ENCODE measurements at regions not wholly inside any gene's neighbourhood (a gene's known extent, or its start where the extent isn't known, plus 50 kb on each side); places are given as distances from the start of the nearest gene placed in this dataset.
"Not testable (repeated sequence)": the region's sequence is repeated elsewhere in the genome, so short reads cannot be mapped to it uniquely, and the experiment has no call there.

DNA sequence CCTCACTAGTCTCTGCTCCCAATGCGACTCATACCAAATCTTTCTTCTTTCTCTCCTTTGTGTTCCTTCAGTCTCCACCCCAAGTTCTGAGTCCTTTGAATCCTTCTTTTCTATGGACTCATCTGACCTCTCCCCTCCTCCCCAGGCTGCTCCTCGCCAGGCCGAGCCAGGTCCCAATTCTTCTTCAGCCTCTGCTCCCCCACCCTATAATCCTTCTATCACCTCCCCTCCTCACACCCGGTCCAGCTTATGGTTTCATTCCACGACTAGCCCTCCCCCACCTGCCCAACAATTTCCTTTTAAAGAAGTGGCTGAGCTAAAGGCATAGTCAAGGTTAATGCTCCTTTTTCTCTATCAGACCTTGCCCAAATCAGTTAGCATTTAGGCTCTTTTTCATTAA lies 518.5 kb downstream of the MATN1 start:
- ATAC-seq (ENCODE audit: low FRiP score); H3K9me3 ChIP-seq (ENCODE audit: control insufficient read depth, low read length); H3K27me3 ChIP-seq (ENCODE audit: control insufficient read depth in 1 of 2, insufficient read depth in 2 of 2, low read length in 1 of 2); H3K27ac ChIP-seq (ENCODE audit: low read depth in 1 of 2, low read length in 2 of 2); H3K4me3 ChIP-seq (ENCODE audit: low read length in 2 of 2); H3K36me3 ChIP-seq (ENCODE audit: control insufficient read depth in 1 of 2, insufficient read depth in 2 of 2, low read length in 1 of 2); H3K4me1 ChIP-seq (ENCODE audit: control insufficient read depth in 1 of 2, insufficient read depth in 2 of 2, low read length in 2 of 2); DNase-seq; intact Hi-C loops (cut with DNase I): not testable (repeated sequence)
- WGBS, 2 donors, result 61 to 64% methylated on average over 5 of the region's 5 CpGs

DNA sequence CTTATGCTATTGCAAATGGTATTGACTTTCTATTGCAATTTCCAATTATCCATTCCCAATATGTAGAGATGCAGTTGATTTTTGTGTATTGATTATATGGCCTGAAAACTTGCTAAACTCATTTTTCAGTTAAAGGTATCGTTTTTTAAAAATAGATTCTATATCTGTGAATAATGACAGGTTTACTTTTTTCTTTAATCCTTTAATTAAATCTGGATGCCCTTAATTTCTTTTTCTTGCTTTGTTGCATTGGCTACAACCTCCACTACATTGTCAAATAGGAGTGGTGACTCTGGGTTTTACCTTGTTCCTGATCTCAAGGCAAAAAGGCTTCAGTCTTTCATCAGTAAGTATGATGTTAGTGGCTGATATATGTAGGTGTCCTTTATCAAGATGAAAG lies 522.4 kb downstream of the MATN1 start:
- DNase-seq, result no peak
- intact Hi-C loops (cut with DNase I), result no loop called here
- no peaks in the 10 kb centered on the region for H3K4me1 ChIP-seq (ENCODE audit: control insufficient read depth in 1 of 2, insufficient read depth in 2 of 2, low read length in 2 of 2)
- no peaks in the 10 kb centered on the region for H3K9me3 ChIP-seq (ENCODE audit: control insufficient read depth, low read length)
- no peaks in the 10 kb centered on the region for H3K27me3 ChIP-seq (ENCODE audit: control insufficient read depth in 1 of 2, insufficient read depth in 2 of 2, low read length in 1 of 2)
- WGBS, 2 donors, result 67 to 79% methylated on average over 1 of the region's 1 CpG
- H3K4me3 ChIP-seq (ENCODE audit: low read length in 2 of 2), result no peak overlapping the region
- no peak overlapping the region for H3K27ac ChIP-seq (ENCODE audit: low read depth in 1 of 2, low read length in 2 of 2)
- no peaks in the 10 kb centered on the region for H3K36me3 ChIP-seq (ENCODE audit: control insufficient read depth in 1 of 2, insufficient read depth in 2 of 2, low read length in 1 of 2)
- ATAC-seq (ENCODE audit: low FRiP score), result no peak

DNA sequence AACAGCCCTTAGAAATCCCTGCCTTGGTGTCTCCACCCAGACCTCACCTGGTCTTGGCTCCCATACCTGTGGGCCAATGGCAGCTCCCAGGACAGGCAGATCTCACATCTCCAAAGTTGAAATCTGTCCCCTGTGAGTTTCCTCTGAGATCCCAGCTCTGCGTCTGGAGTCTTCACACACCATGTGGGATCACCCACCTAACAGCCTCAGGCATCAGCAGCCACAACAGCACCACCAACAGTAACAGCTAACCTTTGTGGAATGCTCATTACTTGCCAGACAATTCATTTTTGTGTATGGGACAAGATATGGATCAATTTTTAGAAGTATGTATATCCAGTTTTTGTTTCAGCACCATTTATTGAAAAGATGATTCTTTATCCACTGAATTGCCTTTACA lies 523.2 kb downstream of the MATN1 start:
- ATAC-seq (ENCODE audit: low FRiP score) (no peak), DNase-seq (no peak)
- H3K27ac ChIP-seq (ENCODE audit: low read depth in 1 of 2, low read length in 2 of 2), result no peak overlapping the region
- intact Hi-C loops (cut with DNase I), result no loop called here
- WGBS, 2 donors, result 89 to 100% methylated on average over 1 of the region's 1 CpG
- no peaks in the 10 kb centered on the region for H3K36me3 ChIP-seq (ENCODE audit: control insufficient read depth in 1 of 2, insufficient read depth in 2 of 2, low read length in 1 of 2)
- no peaks in the 10 kb centered on the region for H3K4me1 ChIP-seq (ENCODE audit: control insufficient read depth in 1 of 2, insufficient read depth in 2 of 2, low read length in 2 of 2)
- no peaks in the 10 kb centered on the region for H3K9me3 ChIP-seq (ENCODE audit: control insufficient read depth, low read length)
- H3K27me3 ChIP-seq (ENCODE audit: control insufficient read depth in 1 of 2, insufficient read depth in 2 of 2, low read length in 1 of 2), result no peaks in the 10 kb centered on the region
- no peak overlapping the region for H3K4me3 ChIP-seq (ENCODE audit: low read length in 2 of 2)

DNA sequence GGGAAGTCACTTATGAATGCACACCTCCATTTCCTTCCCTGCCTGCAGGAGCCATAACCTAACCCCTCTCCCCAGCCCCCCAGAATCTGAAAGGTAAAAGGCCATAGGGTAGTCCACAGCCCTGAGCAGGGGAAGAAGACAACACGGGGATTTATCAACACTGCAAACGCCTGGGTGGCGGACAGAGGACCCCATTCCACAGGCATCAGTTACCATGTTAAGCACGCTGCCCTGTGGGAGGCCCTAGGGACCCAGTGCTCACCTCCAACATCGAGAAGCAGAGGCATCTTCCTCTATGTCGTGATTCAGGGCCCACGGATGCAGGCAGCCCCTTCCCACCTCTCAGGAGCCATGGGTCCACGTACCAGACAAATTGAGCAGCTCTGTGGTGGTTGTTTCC lies 523.8 kb downstream of the MATN1 start:
- Histone ChIP-seq H3K9me3 (ENCODE audit: control insufficient read depth, low read length) (no peaks in the 10 kb centered on the region), H3K36me3 (ENCODE audit: control insufficient read depth in 1 of 2, insufficient read depth in 2 of 2, low read length in 1 of 2) (no peaks in the 10 kb centered on the region), H3K27ac (ENCODE audit: low read depth in 1 of 2, low read length in 2 of 2) (no peak overlapping the region), H3K27me3 (ENCODE audit: control insufficient read depth in 1 of 2, insufficient read depth in 2 of 2, low read length in 1 of 2) (no peaks in the 10 kb centered on the region), H3K4me3 (ENCODE audit: low read length in 2 of 2) (no peak overlapping the region), H3K4me1 (ENCODE audit: control insufficient read depth in 1 of 2, insufficient read depth in 2 of 2, low read length in 2 of 2) (no peaks in the 10 kb centered on the region)
- no peak for ATAC-seq (ENCODE audit: low FRiP score)
- intact Hi-C loops (cut with DNase I), result no loop called here
- no peak for DNase-seq
- 87 to 92% methylated on average over 8 of the region's 8 CpGs for WGBS, 2 donors

DNA sequence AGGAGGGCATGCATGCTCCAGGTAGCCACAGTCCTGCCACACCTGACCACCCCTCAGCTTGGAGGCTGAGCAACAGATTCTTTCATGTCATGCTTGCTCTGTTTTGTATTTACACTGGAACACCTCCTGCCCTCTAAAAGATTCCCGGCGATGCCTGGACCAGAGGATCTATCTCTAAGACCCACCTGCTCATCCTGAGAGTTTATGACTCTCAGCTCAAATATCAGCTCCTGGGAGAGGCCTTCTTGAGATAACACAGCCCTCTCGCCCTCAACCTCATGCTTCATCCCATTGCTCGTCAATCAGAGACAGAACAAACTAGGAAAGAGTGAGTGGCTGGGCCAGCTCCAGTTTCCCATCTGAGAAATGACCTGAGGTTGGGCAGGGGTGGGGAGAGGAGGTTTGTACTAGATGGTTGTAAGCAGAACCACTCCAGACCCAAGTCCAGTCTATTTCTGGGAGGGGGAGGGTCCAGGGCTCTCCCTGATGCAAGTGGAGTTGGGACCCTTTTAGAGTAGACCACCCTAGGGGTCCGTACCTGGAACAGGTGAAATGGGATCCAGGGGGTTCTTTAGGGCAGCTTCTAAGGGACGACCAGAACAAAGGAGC lies 524.5 kb downstream of the MATN1 start:
- Histone ChIP-seq H3K27me3 (ENCODE audit: control insufficient read depth in 1 of 2, insufficient read depth in 2 of 2, low read length in 1 of 2) (no peaks in the 10 kb centered on the region), H3K9me3 (ENCODE audit: control insufficient read depth, low read length) (no peaks in the 10 kb centered on the region), H3K27ac (ENCODE audit: low read depth in 1 of 2, low read length in 2 of 2) (no peak overlapping the region), H3K4me1 (ENCODE audit: control insufficient read depth in 1 of 2, insufficient read depth in 2 of 2, low read length in 2 of 2) (no peaks in the 10 kb centered on the region), H3K4me3 (ENCODE audit: low read length in 2 of 2) (no peak overlapping the region), H3K36me3 (ENCODE audit: control insufficient read depth in 1 of 2, insufficient read depth in 2 of 2, low read length in 1 of 2) (no peaks in the 10 kb centered on the region)
- DNase-seq, result no peak
- no peak for ATAC-seq (ENCODE audit: low FRiP score)
- WGBS, 2 donors, result 84 to 88% methylated on average over 6 of the region's 6 CpGs
- intact Hi-C loops (cut with DNase I), result no loop called here

DNA sequence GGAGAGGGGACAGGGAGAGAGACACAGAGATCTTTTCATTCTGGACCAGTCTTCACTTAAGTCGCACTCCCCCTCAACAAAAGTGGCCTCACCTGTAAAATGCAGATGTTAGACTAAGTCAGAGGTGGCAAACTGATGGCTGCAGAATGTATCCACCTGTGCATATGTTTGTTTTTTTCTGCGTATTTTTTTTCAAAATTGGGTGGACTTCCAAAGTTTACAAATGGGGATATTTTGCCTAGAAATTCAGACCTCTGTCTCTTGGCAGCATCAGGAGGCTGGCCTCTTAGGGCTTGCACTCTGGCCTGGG lies 525.0 kb downstream of the MATN1 start:
- Histone ChIP-seq H3K4me3 (ENCODE audit: low read length in 2 of 2) (no peak overlapping the region), H3K27me3 (ENCODE audit: control insufficient read depth in 1 of 2, insufficient read depth in 2 of 2, low read length in 1 of 2) (no peaks in the 10 kb centered on the region), H3K4me1 (ENCODE audit: control insufficient read depth in 1 of 2, insufficient read depth in 2 of 2, low read length in 2 of 2) (no peaks in the 10 kb centered on the region), H3K9me3 (ENCODE audit: control insufficient read depth, low read length) (no peaks in the 10 kb centered on the region), H3K27ac (ENCODE audit: low read depth in 1 of 2, low read length in 2 of 2) (no peak overlapping the region), H3K36me3 (ENCODE audit: control insufficient read depth in 1 of 2, insufficient read depth in 2 of 2, low read length in 1 of 2) (no peaks in the 10 kb centered on the region)
- ATAC-seq (ENCODE audit: low FRiP score), result no peak
- 88 to 93% methylated on average over 2 of the region's 2 CpGs for WGBS, 2 donors
- DNase-seq, result no peak
- intact Hi-C loops (cut with DNase I), result no loop called here

DNA sequence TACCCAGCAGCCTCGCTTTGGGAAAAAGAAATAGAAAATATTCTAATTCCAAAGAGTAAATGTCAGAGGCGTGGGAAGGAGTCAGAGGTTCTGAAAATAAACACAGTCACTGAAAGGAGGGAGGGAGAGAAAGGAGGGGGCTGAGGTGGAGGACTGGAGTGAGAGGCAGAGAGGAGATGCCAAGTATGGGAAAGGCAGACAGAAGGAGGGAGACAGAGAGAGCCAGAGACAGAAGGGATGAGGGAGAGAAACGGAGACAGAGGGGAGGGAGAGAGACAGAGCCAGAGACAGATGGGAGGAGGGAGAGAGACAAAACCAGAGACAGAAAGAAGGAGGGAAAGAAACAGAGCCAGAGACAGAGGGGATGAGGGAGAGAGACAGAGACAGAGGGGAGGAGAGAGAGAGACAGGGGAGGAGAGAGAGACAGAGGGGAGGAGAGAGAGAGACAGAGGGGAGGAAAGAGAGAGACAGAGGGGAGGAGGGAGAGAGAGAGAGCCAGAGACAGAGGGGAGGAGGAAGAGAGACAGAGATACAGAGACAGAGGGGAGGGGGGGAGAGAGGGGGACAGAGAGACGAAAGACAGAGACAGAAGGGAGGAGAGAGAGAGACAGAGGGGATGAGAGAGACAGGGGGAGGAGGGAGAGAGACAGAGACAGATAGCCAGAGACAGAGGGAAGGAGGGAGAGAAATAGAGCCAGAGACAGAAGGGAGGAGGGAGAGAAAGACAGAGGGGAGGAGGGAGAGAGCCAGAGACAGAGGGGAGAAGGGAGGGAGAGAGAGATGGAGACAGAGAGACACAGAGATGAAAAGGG lies 525.5 kb downstream of the MATN1 start:
- intact Hi-C loops (cut with DNase I), result no loop called here
- no peaks in the 10 kb centered on the region for H3K9me3 ChIP-seq (ENCODE audit: control insufficient read depth, low read length)
- 9 to 11% methylated on average over 4 of the region's 4 CpGs for WGBS, 2 donors
- no peak overlapping the region for H3K27ac ChIP-seq (ENCODE audit: low read depth in 1 of 2, low read length in 2 of 2)
- no peak for DNase-seq
- ATAC-seq (ENCODE audit: low FRiP score), result no peak
- no peaks in the 10 kb centered on the region for H3K4me1 ChIP-seq (ENCODE audit: control insufficient read depth in 1 of 2, insufficient read depth in 2 of 2, low read length in 2 of 2)
- H3K27me3 ChIP-seq (ENCODE audit: control insufficient read depth in 1 of 2, insufficient read depth in 2 of 2, low read length in 1 of 2), result no peaks in the 10 kb centered on the region
- H3K4me3 ChIP-seq (ENCODE audit: low read length in 2 of 2), result no peak overlapping the region
- no peaks in the 10 kb centered on the region for H3K36me3 ChIP-seq (ENCODE audit: control insufficient read depth in 1 of 2, insufficient read depth in 2 of 2, low read length in 1 of 2)

DNA sequence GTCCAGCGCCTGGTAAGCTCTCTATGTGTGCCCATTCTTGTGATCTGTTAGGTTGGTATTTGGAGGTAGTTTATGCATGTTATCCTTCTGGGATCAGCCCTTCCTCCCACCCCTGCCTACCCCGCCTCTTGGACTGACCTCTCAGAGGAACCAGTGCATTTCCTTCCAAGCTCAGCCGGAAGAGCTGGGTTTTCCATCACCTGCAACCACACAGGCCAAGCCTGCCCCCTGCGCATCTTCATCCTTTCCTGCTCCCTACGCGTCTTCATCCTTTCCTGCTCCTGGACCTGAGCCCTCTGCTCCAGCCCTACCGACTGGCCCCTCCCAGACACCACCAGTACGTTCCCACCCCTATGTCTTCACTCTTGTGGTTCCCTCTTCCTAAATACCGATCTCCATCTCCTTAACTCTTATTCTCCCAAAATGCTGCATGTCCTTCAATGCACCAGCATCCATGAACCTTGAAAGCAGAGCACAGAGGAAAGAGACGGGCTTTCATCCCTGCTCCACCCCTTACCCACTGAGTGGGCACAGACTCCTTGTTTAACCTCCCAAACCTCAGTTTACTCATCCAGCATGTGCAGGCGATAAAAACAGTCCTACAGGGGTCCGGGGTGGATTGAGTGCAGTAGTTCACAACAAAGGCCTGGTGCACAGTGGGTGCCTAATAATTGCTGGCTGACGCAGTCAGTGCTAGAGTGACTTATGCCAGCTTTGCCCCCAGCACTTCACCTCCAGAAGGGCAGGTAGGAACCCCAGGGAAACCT lies 526.3 kb downstream of the MATN1 start:
- Histone ChIP-seq H3K27ac (ENCODE audit: low read depth in 1 of 2, low read length in 2 of 2) (no peak overlapping the region), H3K36me3 (ENCODE audit: control insufficient read depth in 1 of 2, insufficient read depth in 2 of 2, low read length in 1 of 2) (no peaks in the 10 kb centered on the region), H3K4me3 (ENCODE audit: low read length in 2 of 2) (no peak overlapping the region), H3K4me1 (ENCODE audit: control insufficient read depth in 1 of 2, insufficient read depth in 2 of 2, low read length in 2 of 2) (no peaks in the 10 kb centered on the region), H3K27me3 (ENCODE audit: control insufficient read depth in 1 of 2, insufficient read depth in 2 of 2, low read length in 1 of 2) (no peaks in the 10 kb centered on the region), H3K9me3 (ENCODE audit: control insufficient read depth, low read length) (no peaks in the 10 kb centered on the region)
- 58 to 62% methylated on average over 13 of the region's 13 CpGs for WGBS, 2 donors
- intact Hi-C loops (cut with DNase I), result no loop called here
- ATAC-seq (ENCODE audit: low FRiP score) (no peak), DNase-seq (peak in 1 of 2 donors; percentile 40)

DNA sequence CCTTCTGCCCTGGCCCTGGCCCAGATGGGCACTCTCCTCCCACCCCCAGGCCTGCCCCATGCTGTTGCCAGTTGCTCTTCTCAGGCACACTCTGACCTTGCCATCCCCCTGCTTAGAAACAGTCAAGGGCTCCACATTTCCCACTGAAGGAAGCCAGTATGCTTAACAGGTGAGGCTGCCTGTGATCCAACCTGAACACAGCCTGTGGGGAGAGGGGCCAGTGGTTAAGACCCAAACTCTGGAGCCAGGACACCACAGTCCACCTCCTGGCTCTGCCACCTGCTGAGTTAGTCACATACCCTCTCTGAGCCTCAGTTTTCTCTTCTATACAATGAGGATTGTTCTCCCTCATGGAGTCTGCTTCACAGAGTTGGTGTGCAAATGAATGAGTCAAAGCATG lies 526.9 kb downstream of the MATN1 start:
- Histone ChIP-seq H3K4me3 (ENCODE audit: low read length in 2 of 2) (no peak overlapping the region), H3K4me1 (ENCODE audit: control insufficient read depth in 1 of 2, insufficient read depth in 2 of 2, low read length in 2 of 2) (no peaks in the 10 kb centered on the region), H3K27ac (ENCODE audit: low read depth in 1 of 2, low read length in 2 of 2) (no peak overlapping the region), H3K9me3 (ENCODE audit: control insufficient read depth, low read length) (no peaks in the 10 kb centered on the region), H3K27me3 (ENCODE audit: control insufficient read depth in 1 of 2, insufficient read depth in 2 of 2, low read length in 1 of 2) (no peaks in the 10 kb centered on the region), H3K36me3 (ENCODE audit: control insufficient read depth in 1 of 2, insufficient read depth in 2 of 2, low read length in 1 of 2) (no peaks in the 10 kb centered on the region)
- intact Hi-C loops (cut with DNase I), result no loop called here
- ATAC-seq (ENCODE audit: low FRiP score), result no peak
- DNase-seq, result peak in 1 of 2 donors; percentile 35

Data from aorta (tissue), 5 donors.